Neural progenitor cell (in vitro differentiated cells): ENCODE measurements at regions not wholly inside any gene's neighbourhood (a gene's known extent, or its start where the extent isn't known, plus 50 kb on each side); places are given as distances from the start of the nearest gene placed in this dataset.

ENCODE experiments used
- DNase-seq: peaks from one replicate; pipeline ENCODE4 v3.0.0-alpha.2; 2016; ENCODE audit warnings: low spot score
- H2AFZ ChIP-seq: fragments of 200-600 bp; sonication (generic); replicated peaks from 2 replicates; pipeline ENCODE4 v1.6.1; 2016; ENCODE audit warnings: antibody characterized with exemption
- H3F3A ChIP-seq: fragments of 200-600 bp; sonication (generic); 2 replicates; pipeline ENCODE4 v1.6.1; 2016; ENCODE audit warnings: antibody characterized with exemption, low read depth
- H3K27ac ChIP-seq: fragments of 200-600 bp; sonication (generic); 2 replicates; pipeline ENCODE4 v1.5.1; 2016; ENCODE audit warnings: mild to moderate bottlenecking
- H3K27me3 ChIP-seq: fragments of 200-600 bp; sonication (generic); 2 replicates; pipeline ENCODE4 v1.6.1; 2016; ENCODE audit warnings: mild to moderate bottlenecking, moderate library complexity
- H3K36me3 ChIP-seq: fragments of 200-600 bp; sonication (generic); 2 replicates; pipeline ENCODE4 v1.5.1; 2016
- H3K4me1 ChIP-seq: fragments of 200-600 bp; sonication (generic); 2 replicates; pipeline ENCODE4 v1.6.1; 2016; ENCODE audit warnings: mixed run types
- H3K4me2 ChIP-seq: fragments of 200-600 bp; sonication (generic); 2 replicates; pipeline ENCODE4 v1.6.1; 2016
- H3K4me3 ChIP-seq: fragments of 200-600 bp; sonication (generic); 2 replicates; pipeline ENCODE4 v1.5.1; 2016
- H3K79me2 ChIP-seq: fragments of 200-600 bp; sonication (generic); 2 replicates; pipeline ENCODE4 v1.6.1; 2016; ENCODE audit warnings: low read depth
- H3K9ac ChIP-seq: fragments of 200-600 bp; sonication (generic); 2 replicates; pipeline ENCODE4 v1.6.1; 2016
- H3K9me3 ChIP-seq: fragments of 200-600 bp; sonication (generic); 2 replicates; pipeline ENCODE4 v1.5.1; 2016; ENCODE audit warnings: low read depth
- H4K20me1 ChIP-seq: fragments of 200-600 bp; sonication (generic); 2 replicates; pipeline ENCODE4 v1.6.1; 2016; ENCODE audit warnings: low read depth
- H3K27ac Mint-ChIP-seq: 3 replicates; pipeline ENCODE4 v1.8.0; 2021; ENCODE audit warnings: mixed read lengths
- H3K27me3 Mint-ChIP-seq: 2 replicates; pipeline ENCODE4 v1.8.0; 2022; ENCODE audit warnings: low read depth, mild to moderate bottlenecking, inconsistent platforms, moderate library complexity, mixed read lengths; ENCODE audit not compliant: insufficient read depth
- H3K36me3 Mint-ChIP-seq: 3 replicates; pipeline ENCODE4 v1.8.0; 2021; ENCODE audit warnings: mixed read lengths
- H3K4me1 Mint-ChIP-seq: 3 replicates; pipeline ENCODE4 v1.8.0; 2021; ENCODE audit warnings: mixed read lengths
- H3K4me3 Mint-ChIP-seq: 3 replicates; pipeline ENCODE4 v1.8.0; 2021; ENCODE audit warnings: mild to moderate bottlenecking, moderate library complexity, mixed read lengths
- H3K9me3 Mint-ChIP-seq: 3 replicates; pipeline ENCODE4 v1.8.0; 2020; ENCODE audit warnings: mixed read lengths
- CTCF ChIP-seq: fragments of 200-600 bp; sonication (generic); IDR thresholded peaks from 2 replicates; pipeline ENCODE4 v1.5.1; 2017; ENCODE audit warnings: antibody characterized with exemption, mild to moderate bottlenecking
- EZH2 ChIP-seq: fragments of 200-600 bp; sonication (generic); IDR thresholded peaks from 2 replicates; pipeline ENCODE4 v1.6.1; 2017; ENCODE audit warnings: antibody characterized with exemption, mild to moderate bottlenecking, moderate library complexity
- EZH2phosphoT487 ChIP-seq: fragments of 200-600 bp; sonication (generic); IDR thresholded peaks from 2 replicates; pipeline ENCODE4 v1.6.1; 2017; ENCODE audit warnings: antibody characterized with exemption

DNA sequence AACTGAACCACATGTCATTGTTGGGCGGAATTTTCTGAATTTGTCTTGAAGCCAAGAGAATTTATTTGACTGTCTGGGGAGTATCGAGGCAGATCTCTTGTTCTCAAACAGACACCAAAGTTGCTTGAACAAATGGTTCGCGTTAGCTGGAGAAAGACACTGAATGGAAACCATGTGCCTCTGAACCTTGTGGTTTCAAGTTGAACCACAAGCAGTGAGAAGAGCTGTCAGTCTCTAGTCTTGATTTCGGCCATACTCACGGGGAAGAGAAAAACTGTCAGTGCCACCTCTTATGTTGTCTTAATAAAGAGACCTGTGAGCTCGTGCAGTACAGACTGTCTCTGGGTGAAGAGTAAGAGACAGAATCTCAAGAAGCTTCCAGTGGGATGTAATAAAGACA is 886.5 kb upstream of the SOX9 start:
- H3K9me3 ChIP-seq, result no peaks in the 10 kb centered on the region
- no peaks in the 10 kb centered on the region for H4K20me1 ChIP-seq
- TF ChIP-seq EZH2 (no peak), CTCF (no peak), EZH2phosphoT487 (no peak)
- H3K4me2 ChIP-seq, result no peak overlapping the region
- H3K4me3 ChIP-seq, result no peak overlapping the region
- H3K27me3 Mint-ChIP-seq, result no peaks in the 10 kb centered on the region
- H3K27ac Mint-ChIP-seq, result no peak overlapping the region
- H3K27ac ChIP-seq, result no peak overlapping the region
- no peaks in the 10 kb centered on the region for H3K36me3 ChIP-seq
- no peak for DNase-seq
- H3K9ac ChIP-seq, result no peak overlapping the region
- no peaks in the 10 kb centered on the region for H3K4me1 ChIP-seq
- H3K4me3 Mint-ChIP-seq, result no peak overlapping the region
- no peaks in the 10 kb centered on the region for H3K4me1 Mint-ChIP-seq
- H3F3A ChIP-seq, result no peaks in the 10 kb centered on the region
- H2AFZ ChIP-seq, result no peak overlapping the region
- no peaks in the 10 kb centered on the region for H3K36me3 Mint-ChIP-seq
- H3K9me3 Mint-ChIP-seq, result no peaks in the 10 kb centered on the region
- no peaks in the 10 kb centered on the region for H3K27me3 ChIP-seq
- H3K79me2 ChIP-seq, result no peaks in the 10 kb centered on the region

DNA sequence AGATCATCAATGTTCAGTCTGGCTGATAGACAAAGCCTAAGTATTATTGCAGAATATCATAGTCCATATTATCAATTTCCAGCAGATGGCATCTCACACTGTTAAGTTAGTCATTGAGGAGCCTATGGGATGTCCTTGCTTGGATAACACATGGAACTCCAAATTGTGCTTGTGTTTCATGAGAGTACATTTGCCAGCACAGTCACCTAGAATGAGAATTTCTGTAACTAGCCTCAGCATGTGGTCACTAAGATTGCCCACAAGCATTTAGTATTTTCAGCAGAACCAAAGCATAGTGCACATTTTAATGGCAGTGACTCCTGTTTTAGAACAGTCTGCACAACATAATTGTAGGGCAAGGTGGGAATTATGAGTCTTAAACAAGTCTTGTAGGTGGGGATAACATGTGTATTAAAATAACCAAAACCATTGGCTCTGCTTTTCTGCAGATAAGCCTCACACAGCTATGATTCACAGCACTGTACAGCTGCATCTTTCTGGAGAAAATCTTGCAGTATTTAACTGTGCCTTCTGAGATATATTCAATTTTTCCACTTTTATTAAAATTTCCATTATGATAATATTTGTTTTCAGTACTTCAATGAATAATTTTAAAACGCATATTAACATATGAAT is 882.8 kb upstream of the SOX9 start:
- Mint-ChIP-seq H3K27ac (no peak overlapping the region), H3K4me1 (no peaks in the 10 kb centered on the region), H3K36me3 (no peaks in the 10 kb centered on the region), H3K9me3 (no peaks in the 10 kb centered on the region), H3K4me3 (no peak overlapping the region), H3K27me3 (no peaks in the 10 kb centered on the region)
- H3F3A ChIP-seq, result no peaks in the 10 kb centered on the region
- H3K9me3 ChIP-seq, result no peaks in the 10 kb centered on the region
- no peak overlapping the region for H3K9ac ChIP-seq
- no peaks in the 10 kb centered on the region for H3K4me1 ChIP-seq
- H3K27ac ChIP-seq, result no peak overlapping the region
- H3K36me3 ChIP-seq, result no peaks in the 10 kb centered on the region
- TF ChIP-seq EZH2 (no peak), CTCF (no peak), EZH2phosphoT487 (no peak)
- no peaks in the 10 kb centered on the region for H3K27me3 ChIP-seq
- H2AFZ ChIP-seq, result no peak overlapping the region
- no peaks in the 10 kb centered on the region for H3K79me2 ChIP-seq
- H4K20me1 ChIP-seq, result no peaks in the 10 kb centered on the region
- H3K4me2 ChIP-seq, result no peak overlapping the region
- DNase-seq, result no peak
- H3K4me3 ChIP-seq, result no peak overlapping the region

DNA sequence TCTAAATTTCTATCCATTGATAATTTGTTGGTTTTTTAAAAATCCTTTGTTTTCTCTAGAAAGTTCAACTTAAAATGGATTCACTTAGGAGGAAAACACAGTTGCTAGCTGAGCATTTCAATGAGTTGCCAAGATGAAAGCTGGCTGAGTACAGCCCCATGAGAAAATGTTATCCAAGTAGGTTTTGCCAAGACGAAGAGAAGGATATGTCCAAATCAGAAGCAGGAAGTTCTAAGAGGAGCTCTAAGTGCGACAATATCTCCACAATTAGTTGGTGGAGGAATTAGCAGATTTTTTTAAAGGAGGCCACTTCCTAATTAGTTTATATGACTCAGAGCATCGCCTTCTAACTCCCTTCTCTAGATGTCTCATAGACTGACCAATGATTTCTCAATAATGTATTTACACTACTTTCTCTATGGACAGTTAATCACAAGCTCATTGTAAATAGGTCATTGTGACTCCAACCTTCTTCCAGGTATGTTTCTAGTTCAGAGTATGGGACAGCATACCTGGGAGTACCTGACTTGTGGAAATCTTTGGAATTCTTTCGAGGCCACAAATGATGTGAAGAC is 873.3 kb upstream of the SOX9 start:
- H3K36me3 Mint-ChIP-seq, result no peaks in the 10 kb centered on the region
- H3K4me2 ChIP-seq, result no peak overlapping the region

More for the DNA sequence above, 873.3 kb upstream of the SOX9 start:
- no peak for TF ChIP-seq EZH2phosphoT487
- no peak for TF ChIP-seq EZH2
- TF ChIP-seq CTCF, result no peak
- H3K9me3 ChIP-seq, result no peaks in the 10 kb centered on the region
- no peaks in the 10 kb centered on the region for H3K27me3 ChIP-seq
- no peaks in the 10 kb centered on the region for H3K4me1 ChIP-seq
- no peaks in the 10 kb centered on the region for H3F3A ChIP-seq
- H3K27me3 Mint-ChIP-seq, result no peaks in the 10 kb centered on the region
- H3K27ac ChIP-seq, result no peak overlapping the region
- no peak overlapping the region for H3K4me3 ChIP-seq
- H3K4me1 Mint-ChIP-seq, result no peaks in the 10 kb centered on the region
- no peak overlapping the region for H2AFZ ChIP-seq
- H4K20me1 ChIP-seq, result no peaks in the 10 kb centered on the region
- H3K36me3 ChIP-seq, result no peaks in the 10 kb centered on the region
- no peak overlapping the region for H3K27ac Mint-ChIP-seq
- no peaks in the 10 kb centered on the region for H3K79me2 ChIP-seq
- no peak overlapping the region for H3K9ac ChIP-seq
- no peaks in the 10 kb centered on the region for H3K9me3 Mint-ChIP-seq
- no peak for DNase-seq
- H3K4me3 Mint-ChIP-seq, result no peak overlapping the region
